ENCODE measurements at regions not wholly inside any gene's neighbourhood (a gene's known extent, or its start where the extent isn't known, plus 50 kb on each side); places are given as distances from the start of the nearest gene placed in this dataset.
"Not testable (repeated sequence)": the region's sequence is repeated elsewhere in the genome, so short reads cannot be mapped to it uniquely, and the experiment has no call there.

- DNase-seq (ENCODE audit: low spot score) = no peak
These were observed 82.2 kb upstream of the HABP2 start for GRCh38 chr10:113470372-113471240.

DNA sequence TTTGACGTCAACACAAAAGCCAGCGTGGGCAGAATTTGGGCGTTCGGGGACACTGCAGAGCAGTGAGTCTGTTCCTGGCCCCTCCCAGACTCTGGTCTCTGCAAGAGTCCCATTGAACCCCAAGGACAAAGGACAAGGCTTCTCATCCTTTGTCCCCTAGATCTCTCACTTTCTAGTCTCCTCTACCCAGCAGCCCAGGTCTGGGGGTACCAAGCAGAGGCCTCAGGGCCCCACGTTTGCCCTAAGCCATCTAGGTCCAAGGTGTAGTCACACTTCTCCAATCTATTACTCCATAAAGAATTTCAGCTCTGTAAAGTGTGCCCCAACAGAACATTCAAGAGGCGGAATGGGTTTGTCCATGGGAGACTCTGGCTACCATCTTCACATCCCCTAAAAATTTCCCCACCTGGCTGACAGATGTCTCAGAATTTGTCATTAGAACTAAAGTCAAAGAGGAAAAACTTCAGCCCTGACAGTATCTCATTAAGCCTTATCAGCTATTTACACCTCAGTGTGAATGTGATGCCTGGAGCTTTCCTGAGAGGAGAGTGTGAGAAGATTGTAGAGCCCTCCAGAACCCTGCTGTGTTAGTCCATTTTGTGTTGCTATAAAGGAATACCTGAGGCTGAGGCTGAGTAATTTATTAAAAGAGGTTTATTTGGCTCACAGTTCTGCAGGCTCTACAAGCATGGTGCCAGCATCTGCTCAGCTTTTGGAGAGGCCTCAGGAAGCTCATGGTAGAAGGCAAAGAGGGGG lies 81.4 kb upstream of the HABP2 start:
- DNase-seq (ENCODE audit: low spot score) = no peak

GRCh38 chr10:113473011-113473410 lies 79.8 kb upstream of the HABP2 start:
- DNase-seq (ENCODE audit: low spot score) = no peak

- no peak for DNase-seq (ENCODE audit: low spot score)
These were observed 79.0 kb upstream of the HABP2 start for GRCh38 chr10:113473851-113474250.

GRCh38 chr10:113474752-113475151 lies 78.1 kb upstream of the HABP2 start:
- DNase-seq (ENCODE audit: low spot score) = no peak

- no peak for DNase-seq (ENCODE audit: low spot score)
These were observed 77.5 kb upstream of the HABP2 start for GRCh38 chr10:113475381-113475807.

- DNase-seq (ENCODE audit: low spot score) = no peak
These were observed 76.7 kb upstream of the HABP2 start for GRCh38 chr10:113476191-113476590.

- no peak for DNase-seq (ENCODE audit: low spot score)
These were observed 76.2 kb upstream of the HABP2 start for GRCh38 chr10:113476673-113477072.

GRCh38 chr10:113477451-113477850 lies 75.4 kb upstream of the HABP2 start:
- no peak for DNase-seq (ENCODE audit: low spot score)

DNA sequence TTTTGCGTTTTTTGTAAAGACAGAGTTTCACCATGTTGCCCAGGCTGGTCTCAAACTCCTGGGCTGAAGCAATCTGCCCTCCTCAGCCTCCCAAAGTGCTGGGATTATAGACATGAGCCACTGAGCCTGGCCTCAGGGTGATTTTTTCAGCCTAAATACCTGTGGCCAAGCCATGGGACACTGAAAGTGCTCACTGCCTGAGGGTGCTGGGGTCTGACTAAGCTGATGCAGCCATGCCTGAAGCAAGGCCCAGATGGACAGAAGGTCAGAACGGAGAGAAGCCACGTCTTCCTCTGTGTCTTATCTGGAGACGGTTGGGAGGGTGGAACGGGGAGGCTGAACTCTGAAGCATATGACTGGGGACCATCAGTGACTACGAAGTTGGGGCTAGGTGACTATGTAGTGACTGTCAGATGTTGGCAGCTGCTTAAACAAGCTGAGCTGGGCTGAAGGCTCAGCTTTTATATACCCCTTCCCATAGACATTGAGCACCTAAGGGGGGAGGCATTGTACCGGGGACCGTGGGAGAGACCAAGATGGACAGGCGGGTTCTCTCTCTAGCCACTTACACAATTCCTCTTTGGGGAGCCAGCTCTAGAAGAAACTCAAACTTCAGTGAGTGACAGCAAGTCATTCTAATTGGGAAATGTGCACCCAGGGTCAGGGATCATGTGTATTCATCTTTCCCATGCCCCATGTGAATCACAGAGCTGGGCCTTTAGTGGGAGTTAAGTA lies 73.3 kb upstream of the HABP2 start:
- no peak for DNase-seq (ENCODE audit: low spot score)

- DNase-seq (ENCODE audit: low spot score) = no peak
These were observed 72.8 kb upstream of the HABP2 start for GRCh38 chr10:113480081-113480360.

- no peak for DNase-seq (ENCODE audit: low spot score)
These were observed 71.9 kb upstream of the HABP2 start for GRCh38 chr10:113480851-113481502.

GRCh38 chr10:113484487-113484886 lies 68.4 kb upstream of the HABP2 start:
- no peak for DNase-seq (ENCODE audit: low spot score)

- no peak for DNase-seq (ENCODE audit: low spot score)
These were observed 67.1 kb upstream of the HABP2 start for GRCh38 chr10:113485736-113486135.

GRCh38 chr10:113486531-113486930 lies 66.3 kb upstream of the HABP2 start:
- no peak for DNase-seq (ENCODE audit: low spot score)

DNA sequence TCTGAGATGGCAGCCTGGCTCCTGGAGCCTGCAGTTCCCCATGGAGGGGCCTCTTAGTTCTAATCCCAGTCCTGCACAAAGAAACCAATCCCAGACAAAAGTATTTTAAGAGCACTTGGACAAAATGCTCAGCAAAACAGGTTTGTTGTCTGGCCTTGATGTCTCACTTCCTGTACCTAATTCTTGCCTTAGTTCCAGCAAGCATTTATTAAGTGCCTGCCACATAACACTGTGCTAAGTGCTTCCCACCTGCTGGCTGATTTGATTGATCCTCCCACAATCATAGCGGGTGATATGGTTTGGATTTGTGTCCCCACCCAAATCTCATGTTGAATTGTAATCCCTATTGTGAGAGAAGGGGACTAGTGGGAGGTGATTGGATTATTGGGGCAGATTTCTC lies 65.7 kb upstream of the HABP2 start:
- no peak for DNase-seq (ENCODE audit: low spot score)

- no peak for DNase-seq (ENCODE audit: low spot score)
These were observed 64.7 kb upstream of the HABP2 start for GRCh38 chr10:113488186-113488585.

DNA sequence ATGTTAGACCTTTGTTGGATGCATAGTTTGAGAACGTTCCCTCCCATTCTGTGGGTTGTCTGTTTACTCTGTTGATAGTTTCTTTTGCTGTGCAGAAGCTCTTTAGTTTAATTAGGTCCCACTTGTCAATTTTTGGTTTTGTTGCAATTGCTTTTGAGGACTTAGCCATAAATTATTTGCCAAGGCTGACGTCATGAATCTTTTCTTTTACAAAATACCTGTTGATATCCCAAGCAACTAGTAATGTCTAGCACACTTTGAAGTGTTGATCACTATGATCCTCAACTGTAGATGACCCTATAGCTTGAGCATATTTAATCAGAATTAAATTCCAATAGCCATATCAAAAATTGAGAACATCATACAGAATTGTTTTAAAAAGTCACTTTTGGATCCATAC lies 63.3 kb upstream of the HABP2 start:
- DNase-seq (ENCODE audit: low spot score) = not testable (repeated sequence)

DNA sequence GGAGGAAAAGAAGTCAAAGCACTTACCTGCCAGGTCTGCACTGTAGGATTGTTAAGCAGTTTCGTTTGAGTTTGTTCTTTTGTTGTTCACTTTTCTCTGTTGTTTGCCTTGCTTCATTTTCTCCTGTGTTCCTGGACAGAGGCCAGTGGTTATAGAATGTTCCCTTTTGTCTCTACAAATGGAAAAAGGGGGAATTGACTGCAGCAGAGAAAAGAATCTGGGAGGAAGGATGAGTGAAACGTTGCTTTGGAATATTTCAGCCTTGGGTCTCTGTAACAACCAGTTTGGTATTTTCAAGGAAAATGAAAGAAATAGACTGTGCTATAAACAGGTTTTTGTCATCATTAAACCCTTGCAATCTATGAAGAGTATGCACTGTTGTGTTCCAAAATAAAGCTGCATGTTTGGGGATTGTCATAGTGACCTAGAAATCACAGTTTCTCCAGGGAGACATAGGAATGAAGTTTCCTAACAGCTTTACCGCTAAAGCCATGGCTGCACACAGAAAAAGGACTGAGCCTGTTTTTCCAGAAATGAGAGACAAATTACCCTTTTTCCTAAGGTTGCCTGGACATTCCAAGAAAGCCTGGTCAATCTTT lies 60.8 kb upstream of the HABP2 start:
- DNase-seq (ENCODE audit: low spot score) = no peak

- DNase-seq (ENCODE audit: low spot score) = no peak
These were observed 59.7 kb upstream of the HABP2 start for GRCh38 chr10:113493195-113493594.

- no peak for DNase-seq (ENCODE audit: low spot score)
These were observed 59.0 kb upstream of the HABP2 start for GRCh38 chr10:113493882-113494301.

GRCh38 chr10:113494761-113495160 lies 58.1 kb upstream of the HABP2 start:
- no peak for DNase-seq (ENCODE audit: low spot score)

All from mucosa of gallbladder (tissue), 1 donor.